Gastrocnemius medialis (tissue), 4 donors: ENCODE measurements at regions not wholly inside any gene's neighbourhood (a gene's known extent, or its start where the extent isn't known, plus 50 kb on each side); places are given as distances from the start of the nearest gene placed in this dataset.

ENCODE experiments used
- CTCF ChIP-seq, 5 experiments: fragments of 450-650 bp in 3 of 5; fragments of 200-600 bp in 2 of 5; sonication (generic) in 2 of 5; IDR thresholded peaks in 4 of 5; conservative IDR thresholded peaks in 1 of 5; 1 replicate in 4 of 5; 2 replicates in 1 of 5; pipeline ENCODE4 v1.5.1; 2016 to 2019; ENCODE audit warnings: antibody characterized with exemption in 5 of 5, mild to moderate bottlenecking in 3 of 5, moderate library complexity in 3 of 5
- POLR2A ChIP-seq, 2 donors: fragments of 450-650 bp; IDR thresholded peaks; one replicate each; pipeline ENCODE4 v1.6.1; 2017; ENCODE audit warnings: antibody characterized with exemption in 2 of 2, mild to moderate bottlenecking in 2 of 2, moderate library complexity in 2 of 2

GRCh38 chr11:119992171-119993051 lies 145.5 kb downstream of the TRIM29 start:
- TF ChIP-seq CTCF (IDR thresholded peaks at IDR 0.05 in 4 of 5, conservative IDR thresholded peaks at IDR 0.05 in 1 of 5) = no peak
- TF ChIP-seq POLR2A (IDR thresholded peaks at IDR 0.05) = no peak
